Osteoblast (primary cell): ENCODE measurements at regions not wholly inside any gene's neighbourhood (a gene's known extent, or its start where the extent isn't known, plus 50 kb on each side); places are given as distances from the start of the nearest gene placed in this dataset.

Experiments used
- DNase-seq: peaks from one replicate; pipeline ENCODE4 v3.0.0; 2011; ENCODE audit warnings: low spot score, mixed read lengths; ENCODE audit not compliant: insufficient read length; ENCODE audit errors: missing footprints
- H2AFZ ChIP-seq: 2 replicates; pipeline ENCODE4 v1.6.0; 2011; ENCODE audit warnings: mild to moderate bottlenecking, low read length
- H3K27ac ChIP-seq: 2 replicates; pipeline ENCODE4 v1.5.1; 2011; ENCODE audit warnings: mild to moderate bottlenecking, low read depth, low read length, moderate library complexity
- H3K27me3 ChIP-seq: 2 replicates; pipeline ENCODE4 v1.6.0; 2012; ENCODE audit warnings: mild to moderate bottlenecking, control low read depth, inconsistent platforms, low read length, moderate library complexity; ENCODE audit not compliant: insufficient read depth
- H3K36me3 ChIP-seq: 2 replicates; pipeline ENCODE4 v1.5.1; 2011; ENCODE audit warnings: mild to moderate bottlenecking, low read length, control low read depth, moderate library complexity; ENCODE audit not compliant: insufficient read depth
- H3K4me1 ChIP-seq: 2 replicates; pipeline ENCODE4 v1.5.1; 2011; ENCODE audit warnings: mild to moderate bottlenecking, low read length, control low read depth, moderate library complexity; ENCODE audit not compliant: insufficient read depth
- H3K4me2 ChIP-seq: 2 replicates; pipeline ENCODE4 v1.6.0; 2011; ENCODE audit warnings: mild to moderate bottlenecking, low read length; ENCODE audit not compliant: insufficient read depth
- H3K4me3 ChIP-seq: fragments of 200-600 bp; sonication (generic); 3 replicates; pipeline ENCODE4 v1.5.1; 2012; ENCODE audit warnings: mild to moderate bottlenecking, low read length, inconsistent platforms; ENCODE audit not compliant: insufficient read depth
- H3K79me2 ChIP-seq: 2 replicates; pipeline ENCODE4 v1.6.0; 2012; ENCODE audit warnings: mild to moderate bottlenecking, low read length, control low read depth, inconsistent platforms; ENCODE audit not compliant: insufficient read depth
- H3K9me3 ChIP-seq: 2 replicates; pipeline ENCODE4 v1.5.1; 2011; ENCODE audit warnings: low read depth, low read length, control low read depth
- H4K20me1 ChIP-seq: 2 replicates; pipeline ENCODE4 v1.6.0; 2012; ENCODE audit warnings: mild to moderate bottlenecking, low read length, control low read depth; ENCODE audit not compliant: insufficient read depth
- TF ChIP-seq, protein P1 (sequence below): IDR thresholded peaks from 2 replicates; pipeline ENCODE4 v1.5.1; 2011; ENCODE audit warnings: mild to moderate bottlenecking, low read depth, low read length, moderate library complexity; ENCODE audit errors: extremely low read depth

DNA sequence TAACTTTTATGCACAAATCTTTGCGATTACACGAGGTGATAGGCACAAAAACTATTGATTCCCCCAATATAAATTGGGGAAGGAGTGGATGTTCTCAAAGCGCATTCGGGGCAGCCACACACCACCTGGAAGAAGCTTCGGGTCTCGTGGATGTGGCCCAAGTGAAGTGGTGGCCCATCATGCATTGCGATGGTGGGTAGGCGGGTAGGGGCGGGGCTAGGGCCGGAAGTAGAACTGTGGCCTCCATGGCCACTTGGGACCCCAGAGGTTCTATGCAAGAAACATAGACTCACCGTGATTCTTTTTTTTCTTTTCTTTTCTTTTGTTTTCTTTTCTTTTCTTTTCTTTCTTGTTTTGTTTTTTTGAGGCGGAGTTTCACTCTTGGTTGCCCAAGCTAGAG is 86.4 kb upstream of the SLC44A1 start:
- Histone ChIP-seq H3K4me3 (no peak overlapping the region), H2AFZ (no peak overlapping the region), H3K36me3 (no peaks in the 10 kb centered on the region), H4K20me1 (no peaks in the 10 kb centered on the region), H3K27me3 (no peaks in the 10 kb centered on the region), H3K4me2 (no peak overlapping the region), H3K79me2 (no peaks in the 10 kb centered on the region), H3K4me1 (peaks cover 3% of the 10 kb centered on the region), H3K9me3 (no peaks in the 10 kb centered on the region), H3K27ac (no peak overlapping the region)
- DNase-seq, result no peak
- TF ChIP-seq, protein P1, sequence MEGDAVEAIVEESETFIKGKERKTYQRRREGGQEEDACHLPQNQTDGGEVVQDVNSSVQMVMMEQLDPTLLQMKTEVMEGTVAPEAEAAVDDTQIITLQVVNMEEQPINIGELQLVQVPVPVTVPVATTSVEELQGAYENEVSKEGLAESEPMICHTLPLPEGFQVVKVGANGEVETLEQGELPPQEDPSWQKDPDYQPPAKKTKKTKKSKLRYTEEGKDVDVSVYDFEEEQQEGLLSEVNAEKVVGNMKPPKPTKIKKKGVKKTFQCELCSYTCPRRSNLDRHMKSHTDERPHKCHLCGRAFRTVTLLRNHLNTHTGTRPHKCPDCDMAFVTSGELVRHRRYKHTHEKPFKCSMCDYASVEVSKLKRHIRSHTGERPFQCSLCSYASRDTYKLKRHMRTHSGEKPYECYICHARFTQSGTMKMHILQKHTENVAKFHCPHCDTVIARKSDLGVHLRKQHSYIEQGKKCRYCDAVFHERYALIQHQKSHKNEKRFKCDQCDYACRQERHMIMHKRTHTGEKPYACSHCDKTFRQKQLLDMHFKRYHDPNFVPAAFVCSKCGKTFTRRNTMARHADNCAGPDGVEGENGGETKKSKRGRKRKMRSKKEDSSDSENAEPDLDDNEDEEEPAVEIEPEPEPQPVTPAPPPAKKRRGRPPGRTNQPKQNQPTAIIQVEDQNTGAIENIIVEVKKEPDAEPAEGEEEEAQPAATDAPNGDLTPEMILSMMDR, result no peak

DNA sequence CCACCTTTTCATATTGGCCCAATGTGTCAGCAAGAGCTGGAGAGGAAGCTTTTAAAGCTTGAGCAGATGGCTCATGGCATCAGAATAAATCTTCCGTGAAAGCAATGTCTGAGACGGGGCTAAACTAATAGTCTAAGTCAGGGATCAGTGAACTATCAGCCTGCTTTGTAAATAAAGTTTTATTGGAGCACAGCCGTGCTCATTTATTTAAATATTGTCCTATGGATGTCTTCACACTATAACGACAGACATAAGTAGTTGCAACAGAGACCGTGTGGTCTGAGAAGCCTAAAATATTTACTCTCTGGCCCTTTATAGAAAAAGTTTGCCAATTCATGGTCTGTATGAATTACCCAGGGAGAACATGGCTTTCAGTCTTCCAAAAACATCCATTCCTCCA is 85.6 kb upstream of the SLC44A1 start:
- no peak overlapping the region for H3K4me3 ChIP-seq
- no peak overlapping the region for H2AFZ ChIP-seq
- H3K36me3 ChIP-seq, result no peaks in the 10 kb centered on the region
- H3K27me3 ChIP-seq, result no peaks in the 10 kb centered on the region
- no peaks in the 10 kb centered on the region for H4K20me1 ChIP-seq
- H3K4me1 ChIP-seq, result peaks cover 3% of the 10 kb centered on the region
- no peak overlapping the region for H3K4me2 ChIP-seq
- DNase-seq, result no peak
- TF ChIP-seq, protein P1, result no peak
- no peak overlapping the region for H3K27ac ChIP-seq
- H3K79me2 ChIP-seq, result no peaks in the 10 kb centered on the region
- H3K9me3 ChIP-seq, result no peaks in the 10 kb centered on the region

DNA sequence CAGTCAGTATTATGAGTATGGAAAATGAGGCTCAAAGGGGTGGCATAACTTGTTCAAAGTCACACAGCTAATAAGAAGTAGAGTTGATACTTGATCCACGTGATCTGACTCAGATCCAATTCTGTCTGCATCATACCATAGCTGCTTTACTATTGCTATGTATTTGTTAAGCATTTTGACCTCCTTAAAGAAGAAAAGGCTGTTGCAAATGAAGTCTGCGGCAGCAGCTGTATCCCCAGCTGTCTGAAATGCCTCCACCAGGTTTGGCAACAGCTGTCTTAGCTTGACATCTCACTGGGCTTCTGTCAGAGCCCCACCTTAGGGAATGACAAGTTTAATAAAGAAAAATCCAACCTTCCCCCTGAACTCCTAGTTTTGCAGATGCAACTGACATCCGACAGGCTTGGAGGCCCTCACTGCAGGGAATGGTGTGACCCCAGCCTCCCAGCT is 75.6 kb upstream of the SLC44A1 start:
- TF ChIP-seq, protein P1, result no peak
- H3K27ac ChIP-seq, result no peak overlapping the region
- DNase-seq, result peak; percentile 69

DNA sequence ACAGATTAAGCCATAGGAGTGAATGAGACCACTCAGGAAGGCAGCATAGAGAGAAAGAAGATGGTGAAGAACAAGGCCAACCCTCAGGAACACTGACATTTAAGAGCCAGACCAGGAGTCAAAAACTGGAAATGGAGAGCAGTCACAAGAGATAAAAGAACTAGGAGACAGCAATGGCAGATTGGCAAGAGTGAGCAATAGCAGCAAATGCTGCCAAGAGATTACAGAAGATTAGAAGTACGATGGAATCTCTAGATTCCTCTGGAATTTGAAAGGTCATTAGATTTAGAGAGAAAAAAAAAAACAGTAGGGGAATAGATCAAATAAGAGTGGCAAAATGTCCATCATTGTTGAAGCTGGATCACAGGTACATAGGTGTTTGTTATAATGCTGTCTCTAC is 73.4 kb upstream of the SLC44A1 start:
- H3K36me3 ChIP-seq, result no peaks in the 10 kb centered on the region
- no peaks in the 10 kb centered on the region for H3K27me3 ChIP-seq
- no peaks in the 10 kb centered on the region for H4K20me1 ChIP-seq
- no peak overlapping the region for H3K27ac ChIP-seq
- no peak overlapping the region for H3K4me2 ChIP-seq
- DNase-seq, result peak; percentile 5
- no peak overlapping the region for H2AFZ ChIP-seq
- H3K4me1 ChIP-seq, result no peaks in the 10 kb centered on the region
- H3K9me3 ChIP-seq, result no peaks in the 10 kb centered on the region
- no peaks in the 10 kb centered on the region for H3K79me2 ChIP-seq
- TF ChIP-seq, protein P1, result no peak
- no peak overlapping the region for H3K4me3 ChIP-seq

More for the DNA sequence above, 75.6 kb upstream of the SLC44A1 start:
- no peak overlapping the region for H2AFZ ChIP-seq
- H3K4me2 ChIP-seq, result no peak overlapping the region
- no peak overlapping the region for H3K4me3 ChIP-seq
- H3K4me1 ChIP-seq, result no peaks in the 10 kb centered on the region
- no peaks in the 10 kb centered on the region for H4K20me1 ChIP-seq
- H3K36me3 ChIP-seq, result no peaks in the 10 kb centered on the region
- H3K27me3 ChIP-seq, result no peaks in the 10 kb centered on the region
- no peaks in the 10 kb centered on the region for H3K79me2 ChIP-seq
- H3K9me3 ChIP-seq, result no peaks in the 10 kb centered on the region
